Endothelial cell of hepatic sinusoid (primary cell): ENCODE measurements at regions not wholly inside any gene's neighbourhood (a gene's known extent, or its start where the extent isn't known, plus 50 kb on each side); places are given as distances from the start of the nearest gene placed in this dataset.

Source experiments
- in situ Hi-C: cut with HindIII; loops from 2 replicates; pipeline ENCODE4 v1.10.0; 2017; ENCODE audit warnings: low sequenced_read_pairs

- in situ Hi-C loops, result no loop called here
These were observed 332.7 kb upstream of the HAND2 start for GRCh38 chr4:173862754-173863153.

GRCh38 chr4:173860094-173860493 is 330.1 kb upstream of the HAND2 start:
- in situ Hi-C loops, result no loop called here

GRCh38 chr4:173859091-173859713 is 329.2 kb upstream of the HAND2 start:
- in situ Hi-C loops, result no loop called here

GRCh38 chr4:173858471-173858870 is 328.4 kb upstream of the HAND2 start:
- in situ Hi-C loops, result no loop called here

- in situ Hi-C loops, result no loop called here
These were observed 327.8 kb upstream of the HAND2 start for GRCh38 chr4:173857828-173858227.

GRCh38 chr4:173855015-173855414 is 325.0 kb upstream of the HAND2 start:
- in situ Hi-C loops, result no loop called here

GRCh38 chr4:173852775-173853174 is 322.7 kb upstream of the HAND2 start:
- in situ Hi-C loops, result no loop called here

- in situ Hi-C loops, result no loop called here
These were observed 315.6 kb upstream of the HAND2 start for GRCh38 chr4:173845580-173845979.

- in situ Hi-C loops, result no loop called here
These were observed 309.8 kb upstream of the HAND2 start for GRCh38 chr4:173839865-173840264.

- in situ Hi-C loops, result no loop called here
These were observed 307.5 kb upstream of the HAND2 start for GRCh38 chr4:173837517-173837916.

GRCh38 chr4:173835903-173836302 is 305.9 kb upstream of the HAND2 start:
- in situ Hi-C loops, result no loop called here

GRCh38 chr4:173834151-173834550 is 304.1 kb upstream of the HAND2 start:
- in situ Hi-C loops, result no loop called here

GRCh38 chr4:173829565-173829964 is 299.5 kb upstream of the HAND2 start:
- in situ Hi-C loops, result no loop called here

GRCh38 chr4:173827707-173828106 is 297.7 kb upstream of the HAND2 start:
- in situ Hi-C loops, result no loop called here

- in situ Hi-C loops, result no loop called here
These were observed 291.8 kb upstream of the HAND2 start for GRCh38 chr4:173821876-173822275.

GRCh38 chr4:173821036-173821435 is 291.0 kb upstream of the HAND2 start:
- in situ Hi-C loops, result no loop called here

GRCh38 chr4:173807347-173807746 is 277.3 kb upstream of the HAND2 start:
- in situ Hi-C loops, result no loop called here

- in situ Hi-C loops, result no loop called here
These were observed 275.9 kb upstream of the HAND2 start for GRCh38 chr4:173805884-173806283.

GRCh38 chr4:173802662-173803022 is 272.6 kb upstream of the HAND2 start:
- in situ Hi-C loops, result no loop called here

GRCh38 chr4:173801876-173802661 is 272.0 kb upstream of the HAND2 start:
- in situ Hi-C loops, result no loop called here

GRCh38 chr4:173801361-173801760 is 271.3 kb upstream of the HAND2 start:
- in situ Hi-C loops, result no loop called here

GRCh38 chr4:173797296-173797695 is 267.3 kb upstream of the HAND2 start:
- in situ Hi-C loops, result no loop called here

GRCh38 chr4:173794662-173795061 is 264.6 kb upstream of the HAND2 start:
- in situ Hi-C loops, result no loop called here
